Adrenal gland (tissue), 9 donors: ENCODE measurements at regions not wholly inside any gene's neighbourhood (a gene's known extent, or its start where the extent isn't known, plus 50 kb on each side); places are given as distances from the start of the nearest gene placed in this dataset.

Experiments used
- DNase-seq, 7 donors: peaks; one replicate each; pipeline ENCODE4 v3.0.0-alpha.2; 2019 to 2020
- H3K27ac ChIP-seq, 5 donors: fragments of 200-600 bp; sonication (generic) in 4 of 5; 1 replicate in 3 of 5; 2 replicates in 2 of 5; pipeline versions ENCODE4 v1.5.1 to v1.8.0; 2016 to 2020; ENCODE audit warnings: mild to moderate bottlenecking in 1 of 5
- H3K27me3 ChIP-seq: fragments of 200-600 bp; 2 replicates; pipeline ENCODE4 v1.8.0; 2021
- H3K36me3 ChIP-seq, 2 donors: fragments of 200-600 bp; replicated peaks in 1 of 2; 1 replicate in 1 of 2; 2 replicates in 1 of 2; pipeline versions ENCODE4 v1.5.1 to v1.8.0; 2018 to 2022
- H3K4me1 ChIP-seq, 2 donors: fragments of 200-600 bp; replicated peaks in 1 of 2; 1 replicate in 1 of 2; 2 replicates in 1 of 2; pipeline versions ENCODE4 v1.5.1 to v1.8.0; 2018 to 2021
- H3K4me3 ChIP-seq, 4 donors: fragments of 200-600 bp; sonication (generic) in 3 of 4; one replicate each; pipeline ENCODE4 v1.5.1; 2016 to 2018
- H3K9me3 ChIP-seq, 3 donors: fragments of 200-600 bp; sonication (generic) in 1 of 3; replicated peaks in 1 of 3; 1 replicate in 2 of 3; 2 replicates in 1 of 3; pipeline versions ENCODE4 v1.5.1 to v1.8.0; 2016 to 2021
- CTCF ChIP-seq, 6 experiments: fragments of 450-650 bp in 4 of 6; fragments of 200-600 bp in 2 of 6; sonication (generic) in 1 of 6; IDR thresholded peaks; 1 replicate in 5 of 6; 2 replicates in 1 of 6; pipeline versions ENCODE4 v1.5.1 to v1.8.0; 2016 to 2021; ENCODE audit warnings: antibody characterized with exemption in 6 of 6, mild to moderate bottlenecking in 2 of 6, moderate library complexity in 1 of 6
- POLR2A ChIP-seq, 2 donors: fragments of 450-650 bp; IDR thresholded peaks; one replicate each; pipeline ENCODE4 v1.6.1; 2017; ENCODE audit warnings: antibody characterized with exemption in 2 of 2, mild to moderate bottlenecking in 2 of 2, moderate library complexity in 1 of 2
- WGBS, 4 donors: extraction: QIAGEN DNeasy Blood & Tissue Kit in 2 of 4; methylation state at CpG; one replicate each; pipeline versions ENCODE4 v1.1.5 to v1.1.7; 2013 to 2017; 5-methylcytosine and 5-hydroxymethylcytosine counted together
- intact Hi-C, 2 donors: fragments of 100-400 bp; cut with DNase I; formaldehyde crosslinking; loops; one replicate each; pipeline versions ENCODE4 v1.14.1 to v1.15.0; 2022 to 2023
- donor health status: healthy with polysubstance abuse.
- donor health status: Bipolar disorder and iron deficiency.
- donor health status: DM: yes; HTN: yes; CAD: no.
- donor health status: DM: no; HTN: no; CAD: no.
- donor health status: DM: no; HTN: no; CAD: no.

DNA sequence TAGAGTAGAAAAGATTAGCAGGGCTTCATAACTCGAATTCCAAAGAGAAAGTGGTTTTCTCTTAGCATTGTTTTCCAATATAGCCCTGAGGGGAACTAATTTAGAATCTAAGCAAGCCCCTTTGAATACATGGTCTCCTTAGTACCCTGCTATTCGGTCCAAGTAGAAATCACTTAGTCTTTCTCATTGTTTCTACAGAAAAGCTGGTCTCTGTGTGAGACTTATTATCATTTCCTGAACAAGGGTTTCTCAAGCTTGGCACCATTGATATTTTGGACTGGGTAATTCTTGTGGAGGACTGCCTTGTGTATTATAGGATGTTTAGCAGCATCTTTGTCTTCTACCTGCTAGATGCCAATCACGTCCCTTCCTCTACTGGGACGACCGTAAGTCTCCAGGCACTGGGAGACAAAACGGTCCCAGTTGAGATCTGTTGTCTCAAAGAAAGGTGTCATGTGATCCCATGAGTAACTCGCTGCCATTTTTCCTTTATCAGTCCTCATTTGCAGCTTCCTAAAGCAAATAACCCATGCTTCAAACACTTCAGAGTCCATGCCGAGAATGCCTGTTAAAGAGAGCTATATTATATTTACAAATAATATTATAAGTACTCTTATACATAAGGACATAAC is 230.7 kb upstream of the SLCO3A1 start:
- DNase-seq, result no peak

GRCh38 chr15:91624353-91624968 is 229.0 kb upstream of the SLCO3A1 start:
- H3K4me3 ChIP-seq, result no peak overlapping the region
- no peak for TF ChIP-seq POLR2A (IDR thresholded peaks at IDR 0.05)
- TF ChIP-seq CTCF (IDR thresholded peaks at IDR 0.05), result no peak
- H3K4me1 ChIP-seq, result peaks cover 9 to 11% of the 10 kb centered on the region in 2 donors
- no peaks in the 10 kb centered on the region for H3K9me3 ChIP-seq
- no peak overlapping the region for H3K27ac ChIP-seq
- WGBS, 4 donors, result 80 to 89% (median 84%) methylated on average over 3 of the region's 3 CpGs
- intact Hi-C loops, result no loop called here
- no peaks in the 10 kb centered on the region for H3K36me3 ChIP-seq
- no peak for DNase-seq
- peaks cover 5% of the 10 kb centered on the region for H3K27me3 ChIP-seq

More for the DNA sequence above, 230.7 kb upstream of the SLCO3A1 start:
- TF ChIP-seq CTCF (IDR thresholded peaks at IDR 0.05), result no peak
- TF ChIP-seq POLR2A (IDR thresholded peaks at IDR 0.05), result no peak
- no peaks in the 10 kb centered on the region for H3K9me3 ChIP-seq
- H3K27ac ChIP-seq, result no peak overlapping the region
- H3K27me3 ChIP-seq, result peaks cover 5% of the 10 kb centered on the region
- WGBS, 4 donors, result 79 to 89% (median 86%) methylated on average over 8 of the region's 8 CpGs
- intact Hi-C loops, result no loop called here
- peaks cover 7 to 8% of the 10 kb centered on the region in 2 donors for H3K4me1 ChIP-seq
- H3K36me3 ChIP-seq, result no peaks in the 10 kb centered on the region
- H3K4me3 ChIP-seq, result no peak overlapping the region

- TF ChIP-seq CTCF (IDR thresholded peaks at IDR 0.05) (no peak), POLR2A (IDR thresholded peaks at IDR 0.05) (no peak)
- no peak for DNase-seq
- peaks cover 9 to 11% of the 10 kb centered on the region in 2 donors for H3K4me1 ChIP-seq
- no peaks in the 10 kb centered on the region for H3K9me3 ChIP-seq
- no peak overlapping the region for H3K27ac ChIP-seq
- intact Hi-C loops, result no loop called here
- H3K27me3 ChIP-seq, result peaks cover 5% of the 10 kb centered on the region
- H3K4me3 ChIP-seq, result no peak overlapping the region
- no peaks in the 10 kb centered on the region for H3K36me3 ChIP-seq
- WGBS, 4 donors, result 88 to 91% (median 89%) methylated on average over 6 of the region's 6 CpGs
Observed at GRCh38 chr15:91625506-91625905, 228.0 kb upstream of the SLCO3A1 start.

DNA sequence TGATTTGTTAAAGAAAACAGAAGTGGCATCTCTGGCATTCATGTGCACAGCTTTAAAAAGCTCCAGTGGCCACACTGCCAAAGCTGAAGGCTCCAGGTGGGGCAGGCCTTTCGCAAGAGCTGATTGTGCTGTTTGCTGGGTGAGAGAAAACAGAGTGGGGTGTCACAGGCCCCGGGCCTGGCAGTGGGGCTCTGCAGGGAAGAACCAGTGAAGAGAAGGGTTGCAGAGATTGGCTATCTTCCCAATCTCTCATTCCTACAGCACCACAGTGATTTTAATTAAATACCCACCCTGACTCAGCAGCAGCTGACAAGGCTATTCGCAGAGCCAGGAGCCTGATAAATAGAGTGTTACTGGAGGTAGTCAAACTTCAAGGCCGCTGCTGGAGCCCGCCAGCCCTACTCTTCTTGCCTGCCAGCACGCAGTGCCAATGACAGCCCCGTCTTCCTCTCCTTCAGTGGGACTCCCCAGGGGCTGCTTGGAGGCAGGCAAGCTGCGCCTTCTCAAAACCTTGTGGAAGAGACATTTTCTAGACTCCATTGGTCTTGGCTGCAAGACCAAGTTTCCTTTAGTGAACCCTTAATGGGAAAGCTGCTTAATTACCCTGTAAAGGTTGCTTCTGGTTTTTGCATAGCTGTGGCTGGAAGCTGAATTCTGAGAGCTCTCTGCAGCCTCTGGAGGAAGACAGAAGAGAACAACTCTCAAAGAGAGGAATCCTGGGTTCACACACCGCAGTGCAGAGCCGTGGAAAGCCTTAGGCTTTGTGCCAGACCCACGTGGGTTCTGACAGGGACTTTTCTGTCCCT is 225.8 kb upstream of the SLCO3A1 start:
- no peak overlapping the region for H3K4me3 ChIP-seq
- 30 to 31% (median 31%) methylated on average over 7 to 11 of the region's 11 CpGs for WGBS, 4 donors
- intact Hi-C loops, result no loop called here
- peak overlapping the region in 2 of 5 donors; percentile 7 to 11 for H3K27ac ChIP-seq
- TF ChIP-seq CTCF (IDR thresholded peaks at IDR 0.05) (no peak), POLR2A (IDR thresholded peaks at IDR 0.05) (no peak)
- no peaks in the 10 kb centered on the region for H3K36me3 ChIP-seq
- peak; percentile 27 to 87 (median 80) for DNase-seq
- H3K4me1 ChIP-seq, result peaks cover 9 to 11% of the 10 kb centered on the region in 2 donors
- H3K9me3 ChIP-seq, result no peaks in the 10 kb centered on the region
- H3K27me3 ChIP-seq, result no peaks in the 10 kb centered on the region
